ENCODE measurements at regions not wholly inside any gene's neighbourhood (a gene's known extent, or its start where the extent isn't known, plus 50 kb on each side); places are given as distances from the start of the nearest gene placed in this dataset.
"Not testable (repeated sequence)": the region's sequence is repeated elsewhere in the genome, so short reads cannot be mapped to it uniquely, and the experiment has no call there.

DNA sequence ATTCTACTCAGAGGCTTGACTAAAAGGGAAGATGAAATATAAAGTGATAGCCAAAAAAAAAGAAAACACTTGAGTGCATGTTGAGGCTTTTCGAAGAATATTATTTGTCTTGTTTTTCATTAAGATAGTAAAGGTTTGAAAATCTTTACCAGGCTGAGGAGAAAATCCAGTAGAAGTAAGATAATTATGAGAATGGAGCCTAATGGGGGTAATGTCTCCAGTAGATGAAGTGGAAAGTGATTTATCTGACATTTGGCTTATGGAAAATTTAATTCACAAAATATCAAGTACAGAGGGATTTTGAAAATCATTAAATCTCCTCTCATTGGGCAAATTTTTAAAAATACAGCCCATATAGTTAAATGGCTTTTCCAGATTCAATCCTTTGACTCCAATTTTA lies 274.9 kb downstream of the SPRY2 start:
- H4K20me1 ChIP-seq (ENCODE audit: control insufficient read depth, extremely low read depth, insufficient read depth, low read length), result no peaks in the 10 kb centered on the region
- no peaks in the 10 kb centered on the region for H3K9me3 ChIP-seq (ENCODE audit: control insufficient read depth, low read depth, low read length)
- H3K36me3 ChIP-seq (ENCODE audit: control insufficient read depth in 2 of 2, extremely low read depth in 1 of 2, insufficient read depth in 2 of 2, low read length in 2 of 2), result no peaks in the 10 kb centered on the region
- no peak overlapping the region for H3K4me3 ChIP-seq (ENCODE audit: control insufficient read depth in 2 of 3, extremely low read depth in 1 of 3, insufficient read depth in 2 of 3, low read depth in 1 of 3, low read length in 3 of 3)
- TF ChIP-seq EZH2 (IDR thresholded peaks at IDR 0.05; ENCODE audit: low read length), result no peak
- TF ChIP-seq, protein P1, sequence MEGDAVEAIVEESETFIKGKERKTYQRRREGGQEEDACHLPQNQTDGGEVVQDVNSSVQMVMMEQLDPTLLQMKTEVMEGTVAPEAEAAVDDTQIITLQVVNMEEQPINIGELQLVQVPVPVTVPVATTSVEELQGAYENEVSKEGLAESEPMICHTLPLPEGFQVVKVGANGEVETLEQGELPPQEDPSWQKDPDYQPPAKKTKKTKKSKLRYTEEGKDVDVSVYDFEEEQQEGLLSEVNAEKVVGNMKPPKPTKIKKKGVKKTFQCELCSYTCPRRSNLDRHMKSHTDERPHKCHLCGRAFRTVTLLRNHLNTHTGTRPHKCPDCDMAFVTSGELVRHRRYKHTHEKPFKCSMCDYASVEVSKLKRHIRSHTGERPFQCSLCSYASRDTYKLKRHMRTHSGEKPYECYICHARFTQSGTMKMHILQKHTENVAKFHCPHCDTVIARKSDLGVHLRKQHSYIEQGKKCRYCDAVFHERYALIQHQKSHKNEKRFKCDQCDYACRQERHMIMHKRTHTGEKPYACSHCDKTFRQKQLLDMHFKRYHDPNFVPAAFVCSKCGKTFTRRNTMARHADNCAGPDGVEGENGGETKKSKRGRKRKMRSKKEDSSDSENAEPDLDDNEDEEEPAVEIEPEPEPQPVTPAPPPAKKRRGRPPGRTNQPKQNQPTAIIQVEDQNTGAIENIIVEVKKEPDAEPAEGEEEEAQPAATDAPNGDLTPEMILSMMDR (optimal IDR thresholded peaks at IDR 0.05 in 1 of 3, IDR thresholded peaks at IDR 0.05 in 1 of 3, conservative IDR thresholded peaks at IDR 0.05 in 1 of 3; ENCODE audit: extremely low read depth in 1 of 3, insufficient read depth in 2 of 3, low read length in 3 of 3), result no peak
- FAIRE-seq, result no peak
- no peaks in the 10 kb centered on the region for H3K4me1 ChIP-seq (ENCODE audit: control insufficient read depth, extremely low read depth, insufficient read depth, low read length)
- DNase-seq (ENCODE audit: low read depth, low spot score), result no peak
- no peak overlapping the region for H3K4me2 ChIP-seq (ENCODE audit: control insufficient read depth, extremely low read depth, insufficient read depth, low read depth, low read length)
- dilution Hi-C loops (cut with MboI; ENCODE audit: extremely low pct_ligation_motif_present, low sequenced_read_pairs), result no loop called here
- H3K9me1 ChIP-seq (ENCODE audit: control insufficient read depth, extremely low read depth, insufficient read depth, low read length), result no peaks in the 10 kb centered on the region
- no peak overlapping the region for H2AFZ ChIP-seq (ENCODE audit: control insufficient read depth, low read length)
- H3K27me3 ChIP-seq (ENCODE audit: control insufficient read depth, extremely low read depth, insufficient read depth, low read length), result no peaks in the 10 kb centered on the region
- H3K27ac ChIP-seq (ENCODE audit: control insufficient read depth, insufficient read depth, low read length), result no peak overlapping the region
- H3K79me2 ChIP-seq (ENCODE audit: control insufficient read depth, insufficient read depth, low read length), result no peaks in the 10 kb centered on the region
- H3K9ac ChIP-seq (ENCODE audit: control insufficient read depth, extremely low read depth, insufficient read depth, low read length), result no peak overlapping the region

DNA sequence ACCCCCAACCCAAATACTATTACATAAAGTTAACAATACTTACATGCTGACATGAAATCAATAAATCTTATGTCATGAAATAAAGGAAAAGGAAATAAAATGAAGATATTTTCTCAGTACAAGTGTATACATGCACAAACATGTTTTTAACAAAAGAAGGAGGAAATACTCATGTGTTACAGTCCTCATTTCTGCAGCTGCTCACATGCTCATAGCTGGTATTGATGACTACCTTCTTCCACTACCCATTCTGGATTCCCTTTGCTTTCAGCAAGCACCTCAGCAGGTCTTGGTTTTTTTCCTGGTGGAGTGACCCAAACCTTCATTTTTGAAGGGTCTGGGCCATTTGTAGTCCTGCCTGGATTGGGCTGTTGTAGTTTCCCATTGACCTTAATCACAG lies 278.5 kb downstream of the SPRY2 start:
- H3K36me3 ChIP-seq (ENCODE audit: control insufficient read depth in 2 of 2, extremely low read depth in 1 of 2, insufficient read depth in 2 of 2, low read length in 2 of 2); H3K4me1 ChIP-seq (ENCODE audit: control insufficient read depth, extremely low read depth, insufficient read depth, low read length); DNase-seq (ENCODE audit: low read depth, low spot score); H3K9me3 ChIP-seq (ENCODE audit: control insufficient read depth, low read depth, low read length); H3K79me2 ChIP-seq (ENCODE audit: control insufficient read depth, insufficient read depth, low read length); H3K4me2 ChIP-seq (ENCODE audit: control insufficient read depth, extremely low read depth, insufficient read depth, low read depth, low read length); H3K4me3 ChIP-seq (ENCODE audit: control insufficient read depth in 2 of 3, extremely low read depth in 1 of 3, insufficient read depth in 2 of 3, low read depth in 1 of 3, low read length in 3 of 3); H2AFZ ChIP-seq (ENCODE audit: control insufficient read depth, low read length); FAIRE-seq; H4K20me1 ChIP-seq (ENCODE audit: control insufficient read depth, extremely low read depth, insufficient read depth, low read length); H3K9me1 ChIP-seq (ENCODE audit: control insufficient read depth, extremely low read depth, insufficient read depth, low read length); H3K9ac ChIP-seq (ENCODE audit: control insufficient read depth, extremely low read depth, insufficient read depth, low read length); H3K27ac ChIP-seq (ENCODE audit: control insufficient read depth, insufficient read depth, low read length); H3K27me3 ChIP-seq (ENCODE audit: control insufficient read depth, extremely low read depth, insufficient read depth, low read length); dilution Hi-C loops (cut with MboI; ENCODE audit: extremely low pct_ligation_motif_present, low sequenced_read_pairs): not testable (repeated sequence)

DNA sequence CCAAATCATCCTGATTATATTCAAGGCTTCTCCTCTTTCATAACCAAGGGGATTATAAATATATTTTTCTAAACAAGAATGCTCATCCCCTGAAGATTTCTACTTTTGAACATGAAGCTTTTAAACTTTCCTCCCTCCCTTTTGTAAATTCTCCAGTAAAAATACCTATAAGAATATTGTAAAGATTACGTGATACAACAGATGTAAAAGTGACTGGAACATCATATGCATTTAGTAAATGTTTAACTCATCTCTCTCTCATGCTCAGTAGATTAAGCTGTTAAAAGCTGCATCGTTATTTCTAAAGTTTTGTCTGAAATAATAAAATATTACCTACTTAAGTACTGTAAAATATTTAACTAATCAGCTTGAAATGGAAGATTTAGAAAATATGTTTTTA lies 281.1 kb downstream of the SPRY2 start:
- DNase-seq (ENCODE audit: low read depth, low spot score) (no peak), FAIRE-seq (no peak)
- no peak overlapping the region for H2AFZ ChIP-seq (ENCODE audit: control insufficient read depth, low read length)
- H3K36me3 ChIP-seq (ENCODE audit: control insufficient read depth in 2 of 2, extremely low read depth in 1 of 2, insufficient read depth in 2 of 2, low read length in 2 of 2), result no peaks in the 10 kb centered on the region
- no peaks in the 10 kb centered on the region for H3K4me1 ChIP-seq (ENCODE audit: control insufficient read depth, extremely low read depth, insufficient read depth, low read length)
- no peak overlapping the region for H3K9ac ChIP-seq (ENCODE audit: control insufficient read depth, extremely low read depth, insufficient read depth, low read length)
- no peak overlapping the region for H3K27ac ChIP-seq (ENCODE audit: control insufficient read depth, insufficient read depth, low read length)
- TF ChIP-seq, protein P1 (optimal IDR thresholded peaks at IDR 0.05 in 1 of 3, IDR thresholded peaks at IDR 0.05 in 1 of 3, conservative IDR thresholded peaks at IDR 0.05 in 1 of 3; ENCODE audit: extremely low read depth in 1 of 3, insufficient read depth in 2 of 3, low read length in 3 of 3), result no peak
- TF ChIP-seq EZH2 (IDR thresholded peaks at IDR 0.05; ENCODE audit: low read length), result no peak
- no peaks in the 10 kb centered on the region for H3K9me3 ChIP-seq (ENCODE audit: control insufficient read depth, low read depth, low read length)
- dilution Hi-C loops (cut with MboI; ENCODE audit: extremely low pct_ligation_motif_present, low sequenced_read_pairs), result no loop called here
- no peak overlapping the region for H3K4me2 ChIP-seq (ENCODE audit: control insufficient read depth, extremely low read depth, insufficient read depth, low read depth, low read length)
- H3K9me1 ChIP-seq (ENCODE audit: control insufficient read depth, extremely low read depth, insufficient read depth, low read length), result no peaks in the 10 kb centered on the region
- no peaks in the 10 kb centered on the region for H3K79me2 ChIP-seq (ENCODE audit: control insufficient read depth, insufficient read depth, low read length)
- H4K20me1 ChIP-seq (ENCODE audit: control insufficient read depth, extremely low read depth, insufficient read depth, low read length), result no peaks in the 10 kb centered on the region
- H3K27me3 ChIP-seq (ENCODE audit: control insufficient read depth, extremely low read depth, insufficient read depth, low read length), result no peaks in the 10 kb centered on the region
- no peak overlapping the region for H3K4me3 ChIP-seq (ENCODE audit: control insufficient read depth in 2 of 3, extremely low read depth in 1 of 3, insufficient read depth in 2 of 3, low read depth in 1 of 3, low read length in 3 of 3)

Measured in keratinocyte (primary cell).